SU-DHL-6 (cell line): ENCODE measurements at regions not wholly inside any gene's neighbourhood (a gene's known extent, or its start where the extent isn't known, plus 50 kb on each side); places are given as distances from the start of the nearest gene placed in this dataset.

Experiments
- H2AFZ ChIP-seq: fragments of 200-600 bp; sonication (generic); 2 replicates; pipeline ENCODE4 v1.6.1; 2014; ENCODE audit warnings: low read depth, mild to moderate bottlenecking, moderate library complexity, mixed read lengths, antibody characterized with exemption, low read length; ENCODE audit not compliant: severe bottlenecking
- H3F3A ChIP-seq: fragments of 200-600 bp; shearing (Covaris generic); 2 replicates; pipeline ENCODE4 v1.6.0; 2016; ENCODE audit warnings: antibody characterized with exemption, mild to moderate bottlenecking; ENCODE audit not compliant: insufficient read depth
- H3K27ac ChIP-seq: fragments of 200-600 bp; sonication (generic); 2 replicates; pipeline ENCODE4 v1.5.1; 2016; ENCODE audit warnings: low read depth, mild to moderate bottlenecking, low read length, moderate library complexity, mixed read lengths
- H3K27me3 ChIP-seq: fragments of 200-600 bp; sonication (generic), shearing (Covaris generic); 2 replicates; pipeline ENCODE4 v1.6.0; 2014; ENCODE audit warnings: mild to moderate bottlenecking, low read length
- H3K36me3 ChIP-seq: fragments of 200-600 bp; sonication (generic); 2 replicates; pipeline ENCODE4 v1.6.1; 2014; ENCODE audit warnings: mild to moderate bottlenecking, low read length, mixed read lengths
- H3K4me2 ChIP-seq: fragments of 300-600, 200-600 bp; shearing (Covaris generic), sonication (generic); 2 replicates; pipeline ENCODE4 v1.6.0; 2014; ENCODE audit warnings: low read length, low read depth, mild to moderate bottlenecking; ENCODE audit not compliant: poor library complexity, severe bottlenecking
- H3K4me3 ChIP-seq: fragments of 200-600 bp; sonication (generic); 2 replicates; pipeline ENCODE4 v1.5.1; 2014; ENCODE audit warnings: antibody characterized with exemption, low read length, mild to moderate bottlenecking, mixed read lengths; ENCODE audit not compliant: insufficient read depth, poor library complexity, severe bottlenecking
- H3K79me2 ChIP-seq: fragments of 200-600 bp; sonication (generic); 2 replicates; pipeline ENCODE4 v1.6.1; 2014; ENCODE audit warnings: mild to moderate bottlenecking, low read length, moderate library complexity; ENCODE audit not compliant: insufficient read depth
- H3K9ac ChIP-seq: fragments of 200-600 bp; sonication (generic); 2 replicates; pipeline ENCODE4 v1.7.0; 2014; ENCODE audit warnings: mild to moderate bottlenecking, low read length
- H3K9me2 ChIP-seq: fragments of 200-600 bp; sonication (generic); replicated peaks from 2 replicates; pipeline ENCODE4 v1.6.1; 2014; ENCODE audit warnings: low read length; ENCODE audit not compliant: insufficient read depth
- H3K9me3 ChIP-seq: fragments of 200-600 bp; sonication (generic); 2 replicates; pipeline ENCODE4 v1.6.1; 2014; ENCODE audit warnings: low read length, mixed read lengths; ENCODE audit not compliant: insufficient read depth
- H4K20me1 ChIP-seq: fragments of 200-600 bp; sonication (generic); 2 replicates; pipeline ENCODE4 v1.6.1; 2014; ENCODE audit warnings: low read depth, mild to moderate bottlenecking, antibody characterized with exemption, low read length, moderate library complexity, mixed read lengths
- CTCF ChIP-seq: fragments of 200-600 bp; sonication (generic); IDR thresholded peaks from one replicate; pipeline ENCODE4 v1.5.1; 2017; ENCODE audit warnings: antibody characterized with exemption, mild to moderate bottlenecking, low read length, moderate library complexity; ENCODE audit not compliant: insufficient read depth, poor library complexity, severe bottlenecking
- EZH2phosphoT487 ChIP-seq: fragments of 200-600 bp; sonication (generic), shearing (Covaris generic); conservative IDR thresholded peaks from 2 replicates; pipeline ENCODE4 v1.6.1; 2018; ENCODE audit warnings: mild to moderate bottlenecking, antibody characterized with exemption, low read length, moderate library complexity, mixed read lengths

GRCh38 chr1:187641463-187641862 lies 812.7 kb downstream of the PLA2G4A start:
- Histone ChIP-seq H3K79me2 (no peaks in the 10 kb centered on the region), H3K9me3 (no peaks in the 10 kb centered on the region), H3K4me2 (no peak overlapping the region), H3K9me2 (no peaks in the 10 kb centered on the region), H3K27me3 (no peaks in the 10 kb centered on the region), H3K4me3 (no peak overlapping the region), H3K36me3 (no peaks in the 10 kb centered on the region), H2AFZ (no peak overlapping the region), H4K20me1 (no peaks in the 10 kb centered on the region), H3K27ac (no peak overlapping the region), H3F3A (no peaks in the 10 kb centered on the region), H3K9ac (no peak overlapping the region)
- TF ChIP-seq EZH2phosphoT487 (no peak), CTCF (no peak)

- H3K4me3 ChIP-seq, result no peak overlapping the region
- no peaks in the 10 kb centered on the region for H3K27me3 ChIP-seq
- H3K9me3 ChIP-seq, result no peaks in the 10 kb centered on the region
- H2AFZ ChIP-seq, result no peak overlapping the region
- no peaks in the 10 kb centered on the region for H3K9me2 ChIP-seq
- TF ChIP-seq CTCF, result no peak
- TF ChIP-seq EZH2phosphoT487, result no peak
- H3K4me2 ChIP-seq, result no peak overlapping the region
- H4K20me1 ChIP-seq, result no peaks in the 10 kb centered on the region
- no peak overlapping the region for H3K27ac ChIP-seq
- H3F3A ChIP-seq, result no peaks in the 10 kb centered on the region
- H3K79me2 ChIP-seq, result no peaks in the 10 kb centered on the region
- no peaks in the 10 kb centered on the region for H3K36me3 ChIP-seq
- H3K9ac ChIP-seq, result no peak overlapping the region
Measured at GRCh38 chr1:187641907-187642306, 813.2 kb downstream of the PLA2G4A start.

- Histone ChIP-seq H4K20me1 (no peaks in the 10 kb centered on the region), H3K9me2 (no peaks in the 10 kb centered on the region), H3K9ac (no peak overlapping the region), H3K4me2 (no peak overlapping the region), H3K9me3 (no peaks in the 10 kb centered on the region), H3K79me2 (no peaks in the 10 kb centered on the region), H3K4me3 (no peak overlapping the region), H3K27ac (no peak overlapping the region), H3K36me3 (no peaks in the 10 kb centered on the region), H2AFZ (no peak overlapping the region), H3F3A (no peaks in the 10 kb centered on the region), H3K27me3 (no peaks in the 10 kb centered on the region)
- no peak for TF ChIP-seq EZH2phosphoT487
- no peak for TF ChIP-seq CTCF
Measured at GRCh38 chr1:187645651-187646050, 816.9 kb downstream of the PLA2G4A start.
